GM23248 (cell line): ENCODE measurements at regions not wholly inside any gene's neighbourhood (a gene's known extent, or its start where the extent isn't known, plus 50 kb on each side); places are given as distances from the start of the nearest gene placed in this dataset.

ENCODE experiments used
- EZH2 ChIP-seq: fragments of 200-600 bp; sonication (generic); IDR thresholded peaks from 2 replicates; pipeline ENCODE4 v1.6.1; 2018; ENCODE audit warnings: antibody characterized with exemption, mild to moderate bottlenecking; ENCODE audit not compliant: insufficient read depth, poor library complexity, severe bottlenecking
- EZH2phosphoT487 ChIP-seq: fragments of 200-600 bp; sonication (generic); IDR thresholded peaks from 2 replicates; pipeline ENCODE4 v1.6.1; 2018; ENCODE audit warnings: antibody characterized with exemption, moderate library complexity, mild to moderate bottlenecking, low read depth; ENCODE audit not compliant: insufficient read depth

DNA sequence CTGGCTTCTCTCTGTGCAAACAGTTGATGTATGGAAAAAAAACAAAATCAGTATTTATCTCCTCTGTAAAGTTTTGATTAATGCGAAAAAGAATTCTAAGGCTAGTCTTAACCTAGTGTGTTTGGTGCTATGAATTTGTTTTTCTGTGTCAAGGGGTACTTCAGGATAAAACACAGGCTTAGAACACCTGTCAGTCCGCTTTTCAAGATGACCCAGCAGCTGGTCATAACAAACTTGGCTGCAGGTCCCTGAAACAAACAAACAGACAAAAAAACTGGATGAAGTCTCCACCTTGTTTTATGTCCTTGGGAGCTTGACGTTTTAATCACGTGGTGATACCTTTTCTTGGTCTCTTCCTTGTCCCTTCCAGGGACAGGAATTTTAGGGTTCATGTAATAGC is 689.3 kb downstream of the UQCRFS1 start:
- no peak for TF ChIP-seq EZH2
- TF ChIP-seq EZH2phosphoT487, result no peak
